Embryonic facial prominence (tissue), 1 donor: ENCODE measurements at regions not wholly inside any gene's neighbourhood (a gene's known extent, or its start where the extent isn't known, plus 50 kb on each side); places are given as distances from the start of the nearest gene placed in this dataset.

ENCODE experiments used
- DNase-seq: peaks from one replicate; pipeline ENCODE4 v3.0.0-alpha.2; 2016; ENCODE audit errors: extremely low spot score

- no peak for DNase-seq
These were observed 471.3 kb upstream of the DAB2 start for GRCh38 chr5:39896104-39896503.

- DNase-seq: no peak
These were observed 467.9 kb upstream of the DAB2 start for GRCh38 chr5:39892708-39893107.

GRCh38 chr5:39891376-39891775, 466.6 kb upstream of the DAB2 start:
- DNase-seq: no peak

GRCh38 chr5:39880985-39881384, 456.2 kb upstream of the DAB2 start:
- DNase-seq: no peak

GRCh38 chr5:39877479-39877878, 452.7 kb upstream of the DAB2 start:
- no peak for DNase-seq

- no peak for DNase-seq
These were observed 451.4 kb upstream of the DAB2 start for GRCh38 chr5:39876146-39876545.

GRCh38 chr5:39870137-39870536, 445.4 kb upstream of the DAB2 start:
- DNase-seq: no peak

- DNase-seq: no peak
These were observed 444.6 kb upstream of the DAB2 start for GRCh38 chr5:39869396-39869795.

- no peak for DNase-seq
These were observed 443.1 kb upstream of the DAB2 start for GRCh38 chr5:39867923-39868322.

GRCh38 chr5:39863926-39864552, 439.3 kb upstream of the DAB2 start:
- no peak for DNase-seq

- DNase-seq: no peak
These were observed 432.3 kb upstream of the DAB2 start for GRCh38 chr5:39857041-39857440.

GRCh38 chr5:39854771-39855410, 430.1 kb upstream of the DAB2 start:
- DNase-seq: no peak

GRCh38 chr5:39850291-39850690, 425.5 kb upstream of the DAB2 start:
- no peak for DNase-seq

GRCh38 chr5:39846144-39846543, 421.4 kb upstream of the DAB2 start:
- DNase-seq: no peak

GRCh38 chr5:39843767-39844166, 419.0 kb upstream of the DAB2 start:
- no peak for DNase-seq

- no peak for DNase-seq
These were observed 410.6 kb upstream of the DAB2 start for GRCh38 chr5:39835371-39835770.

GRCh38 chr5:39829441-39829840, 404.7 kb upstream of the DAB2 start:
- no peak for DNase-seq

GRCh38 chr5:39826051-39826450, 401.3 kb upstream of the DAB2 start:
- no peak for DNase-seq

- DNase-seq: no peak
These were observed 400.5 kb upstream of the DAB2 start for GRCh38 chr5:39825301-39825700.

- DNase-seq: no peak
These were observed 397.2 kb upstream of the DAB2 start for GRCh38 chr5:39822020-39822419.

- no peak for DNase-seq
These were observed 392.1 kb upstream of the DAB2 start for GRCh38 chr5:39816866-39817265.

- DNase-seq: no peak
These were observed 391.5 kb upstream of the DAB2 start for GRCh38 chr5:39816156-39816845.

- no peak for DNase-seq
These were observed 390.9 kb upstream of the DAB2 start for GRCh38 chr5:39815711-39816110.
